Upper lobe of left lung (tissue), 6 donors: ENCODE measurements at regions not wholly inside any gene's neighbourhood (a gene's known extent, or its start where the extent isn't known, plus 50 kb on each side); places are given as distances from the start of the nearest gene placed in this dataset.

Experiments used
- ATAC-seq, 2 donors: fragments of 200-7000 bp; cut with Tn5 transposase; one replicate each; pipeline ENCODE4 v1.9.1; 2022; ENCODE audit warnings: mild to moderate bottlenecking in 2 of 2, moderate library complexity in 2 of 2; ENCODE audit not compliant: low FRiP score in 2 of 2
- DNase-seq, 2 donors: peaks; one replicate each; pipeline ENCODE4 v3.0.0-alpha.2; 2019 to 2020
- H3K27ac ChIP-seq, 4 donors: fragments of 200-600 bp; sonication (generic); one replicate each; pipeline ENCODE4 v1.5.1; 2016 to 2019
- H3K27me3 ChIP-seq, 4 donors: fragments of 200-600 bp; sonication (generic); one replicate each; pipeline ENCODE4 v1.5.1; 2017 to 2019
- H3K36me3 ChIP-seq, 4 donors: fragments of 200-600 bp; sonication (generic); one replicate each; pipeline ENCODE4 v1.5.1; 2016 to 2019
- H3K4me1 ChIP-seq, 4 donors: fragments of 200-600 bp; sonication (generic); one replicate each; pipeline ENCODE4 v1.5.1; 2018 to 2019
- H3K4me3 ChIP-seq, 4 donors: fragments of 200-600 bp; sonication (generic); one replicate each; pipeline ENCODE4 v1.5.1; 2017 to 2019; ENCODE audit warnings: mild to moderate bottlenecking in 2 of 4, moderate library complexity in 1 of 4
- H3K9me3 ChIP-seq, 4 donors: fragments of 200-600 bp; sonication (generic); one replicate each; pipeline ENCODE4 v1.5.1; 2018 to 2019
- CTCF ChIP-seq, 6 experiments: fragments of 450-650 bp in 4 of 6; fragments of 200-600 bp in 2 of 6; sonication (generic) in 2 of 6; IDR thresholded peaks; one replicate each; pipeline ENCODE4 v1.5.1; 2016 to 2019; ENCODE audit warnings: antibody characterized with exemption in 6 of 6
- EP300 ChIP-seq, 4 donors: sonication (generic); formaldehyde crosslinking; IDR thresholded peaks; one replicate each; pipeline ENCODE4 v1.5.1; 2017; ENCODE audit warnings: antibody characterized with exemption in 4 of 4, control low read depth in 2 of 4
- POLR2A ChIP-seq, 4 donors: fragments of 450-650 bp; IDR thresholded peaks; one replicate each; pipeline ENCODE4 v1.5.1; 2016 to 2017; ENCODE audit warnings: antibody characterized with exemption in 4 of 4, mild to moderate bottlenecking in 2 of 4
- POLR2AphosphoS5 ChIP-seq, 2 donors: sonication (generic); formaldehyde crosslinking; IDR thresholded peaks; one replicate each; pipeline ENCODE4 v1.5.1; 2017; ENCODE audit warnings: antibody characterized with exemption in 2 of 2
- WGBS, 2 donors: methylation state at CpG; one replicate each; pipeline ENCODE4 v1.1.5; 2017 to 2018; 5-methylcytosine and 5-hydroxymethylcytosine counted together
- donor health status: DM: no; HTN: no; CAD: no; lungs with moderate emphysema.
- donor health status: DM: no; HTN: yes; CAD: no; lungs with severe emphysema.

- no peak for DNase-seq
- no peak for TF ChIP-seq CTCF (IDR thresholded peaks at IDR 0.05)
- TF ChIP-seq POLR2A (IDR thresholded peaks at IDR 0.05), result no peak
- TF ChIP-seq POLR2AphosphoS5 (IDR thresholded peaks at IDR 0.05), result no peak
- TF ChIP-seq EP300 (IDR thresholded peaks at IDR 0.05), result no peak
- H3K36me3 ChIP-seq, result no peaks in the 10 kb centered on the region
- no peak for ATAC-seq
- no peaks in the 10 kb centered on the region for H3K4me1 ChIP-seq
- H3K27me3 ChIP-seq, result no peaks in the 10 kb centered on the region
- no peaks in the 10 kb centered on the region for H3K9me3 ChIP-seq
- no peak overlapping the region for H3K4me3 ChIP-seq
- 30 to 55% methylated on average over 1 of the region's 1 CpG for WGBS, 2 donors
- H3K27ac ChIP-seq, result no peak overlapping the region
Observed at GRCh38 chrX:104359124-104359523, 104.4 kb upstream of the ESX1 start.

- no peak for TF ChIP-seq POLR2A (IDR thresholded peaks at IDR 0.05)
- no peak for TF ChIP-seq EP300 (IDR thresholded peaks at IDR 0.05)
- no peak for TF ChIP-seq CTCF (IDR thresholded peaks at IDR 0.05)
- TF ChIP-seq POLR2AphosphoS5 (IDR thresholded peaks at IDR 0.05), result no peak
Observed at GRCh38 chrX:104351173-104351769, 96.5 kb upstream of the ESX1 start.

GRCh38 chrX:104347860-104348259 lies 93.1 kb upstream of the ESX1 start:
- TF ChIP-seq EP300 (IDR thresholded peaks at IDR 0.05) (no peak), CTCF (IDR thresholded peaks at IDR 0.05) (no peak), POLR2A (IDR thresholded peaks at IDR 0.05) (no peak), POLR2AphosphoS5 (IDR thresholded peaks at IDR 0.05) (no peak)
- Histone ChIP-seq H3K27ac (no peak overlapping the region), H3K9me3 (no peaks in the 10 kb centered on the region), H3K36me3 (no peaks in the 10 kb centered on the region), H3K4me1 (no peaks in the 10 kb centered on the region), H3K27me3 (no peaks in the 10 kb centered on the region), H3K4me3 (no peak overlapping the region)
- no peak for ATAC-seq
- 71 to 84% methylated on average over 4 of the region's 4 CpGs for WGBS, 2 donors
- DNase-seq, result no peak

More at GRCh38 chrX:104351173-104351769, 96.5 kb upstream of the ESX1 start:
- no peaks in the 10 kb centered on the region for H3K4me1 ChIP-seq
- H3K9me3 ChIP-seq, result no peaks in the 10 kb centered on the region
- no peaks in the 10 kb centered on the region for H3K27me3 ChIP-seq
- WGBS, 2 donors, result 45 to 100% methylated on average over 1 to 3 of the region's 3 CpGs
- no peak overlapping the region for H3K27ac ChIP-seq
- no peak for DNase-seq
- no peaks in the 10 kb centered on the region for H3K36me3 ChIP-seq
- no peak for ATAC-seq
- H3K4me3 ChIP-seq, result no peak overlapping the region

GRCh38 chrX:104343428-104344129 lies 88.8 kb upstream of the ESX1 start:
- DNase-seq (no peak), ATAC-seq (peak in 1 of 2 donors; percentile 63)

More at GRCh38 chrX:104343428-104344129, 88.8 kb upstream of the ESX1 start:
- TF ChIP-seq EP300 (IDR thresholded peaks at IDR 0.05), result no peak
- TF ChIP-seq POLR2A (IDR thresholded peaks at IDR 0.05), result no peak
- peak in 5 of 6 experiments; percentile 11 to 32 (median 30) for TF ChIP-seq CTCF (IDR thresholded peaks at IDR 0.05)
- no peaks in the 10 kb centered on the region for H3K36me3 ChIP-seq
- no peaks in the 10 kb centered on the region for H3K27me3 ChIP-seq
- no peak overlapping the region for H3K4me3 ChIP-seq
- H3K4me1 ChIP-seq, result no peaks in the 10 kb centered on the region
- 52 to 59% methylated on average over 8 of the region's 8 CpGs for WGBS, 2 donors
- H3K9me3 ChIP-seq, result no peaks in the 10 kb centered on the region
- no peak overlapping the region for H3K27ac ChIP-seq
